Psoas muscle (tissue), 7 donors: ENCODE measurements at regions not wholly inside any gene's neighbourhood (a gene's known extent, or its start where the extent isn't known, plus 50 kb on each side); places are given as distances from the start of the nearest gene placed in this dataset.

Experiments
- ATAC-seq, 4 donors: fragments of 200-7000 bp; cut with Tn5 transposase; one replicate each; pipeline ENCODE4 v1.9.1; 2020; ENCODE audit warnings: moderate library complexity in 3 of 4, mild to moderate bottlenecking in 2 of 4
- DNase-seq, 2 donors: peaks; one replicate each; pipeline ENCODE4 v3.0.0-alpha.2; 2020
- H3K27ac ChIP-seq: fragments of 200-600 bp; one replicate; pipeline ENCODE4 v1.8.0; 2022
- H3K27me3 ChIP-seq, 3 donors: fragments of 200-600 bp in 1 of 3; one replicate each; pipeline versions ENCODE4 v1.6.1 to v1.8.0; 2013 to 2022; ENCODE audit warnings: low read length in 2 of 3, mild to moderate bottlenecking in 2 of 3, moderate library complexity in 1 of 3; ENCODE audit not compliant: insufficient read depth in 3 of 3
- H3K36me3 ChIP-seq, 2 donors: fragments of 200-600 bp in 1 of 2; one replicate each; pipeline versions ENCODE4 v1.6.1 to v1.8.0; 2013 to 2022; ENCODE audit warnings: low read depth in 1 of 2, mild to moderate bottlenecking in 1 of 2, moderate library complexity in 1 of 2; ENCODE audit not compliant: insufficient read depth in 1 of 2
- H3K4me1 ChIP-seq: fragments of 200-600 bp; one replicate; pipeline ENCODE4 v1.8.0; 2022
- H3K4me3 ChIP-seq: fragments of 200-600 bp; one replicate; pipeline ENCODE4 v1.8.0; 2022; ENCODE audit warnings: mild to moderate bottlenecking
- H3K9me3 ChIP-seq: fragments of 200-600 bp; one replicate; pipeline ENCODE4 v1.8.0; 2022
- CTCF ChIP-seq: fragments of 200-600 bp; IDR thresholded peaks from one replicate; pipeline ENCODE4 v1.8.0; 2022; ENCODE audit warnings: antibody characterized with exemption
- whole genome bisulfite sequencing, 3 donors: extraction: QIAGEN DNeasy Blood & Tissue Kit; methylation state at CpG; one replicate each; pipeline versions ENCODE4 v1.1.6 to v1.1.7; 2013; 5-methylcytosine and 5-hydroxymethylcytosine counted together
- intact Hi-C, 2 donors: fragments of 100-400 bp; cut with DNase I; formaldehyde crosslinking; loops; one replicate each; pipeline versions ENCODE4 v1.11.0 to v1.14.2; 2022
- donor health status: healthy with polysubstance abuse.
- donor health status: DM: no; HTN: no; CAD: no; lungs with moderate emphysema.
- donor health status: Bipolar disorder and iron deficiency.
- donor health status: healthy.
- donor health status: DM: yes; HTN: yes; CAD: no.
- donor health status: DM: no; HTN: no; CAD: no.
- donor health status: DM: yes; HTN: yes; CAD: no.

- no peaks in the 10 kb centered on the region for H3K27me3 ChIP-seq
- H3K4me1 ChIP-seq = no peaks in the 10 kb centered on the region
- DNase-seq (no peak), ATAC-seq (no peak)
- no peak for TF ChIP-seq CTCF
- H3K27ac ChIP-seq = no peak overlapping the region
- no peaks in the 10 kb centered on the region for H3K9me3 ChIP-seq
- H3K36me3 ChIP-seq = no peaks in the 10 kb centered on the region
- no peak overlapping the region for H3K4me3 ChIP-seq
- 91 to 95% (median 93%) methylated on average over 10 of the region's 10 CpGs for WGBS, 3 donors
- intact Hi-C loops = no loop called here
Observed at GRCh38 chr10:4509405-4509804, 316.6 kb upstream of the AKR1E2 start.

- intact Hi-C loops = no loop called here
- H3K27me3 ChIP-seq = no peaks in the 10 kb centered on the region
- ATAC-seq (no peak), DNase-seq (no peak)
- H3K36me3 ChIP-seq = no peaks in the 10 kb centered on the region
- WGBS, 3 donors = 69 to 89% (median 70%) methylated on average over 2 of the region's 2 CpGs
- H3K4me3 ChIP-seq = no peak overlapping the region
- H3K9me3 ChIP-seq = no peaks in the 10 kb centered on the region
- no peak overlapping the region for H3K27ac ChIP-seq
- H3K4me1 ChIP-seq = no peaks in the 10 kb centered on the region
- TF ChIP-seq CTCF = no peak
Observed at GRCh38 chr10:4506095-4506494, 319.9 kb upstream of the AKR1E2 start.

GRCh38 chr10:4504550-4504949 lies 321.5 kb upstream of the AKR1E2 start:
- WGBS, 3 donors = 94 to 95% (median 94%) methylated on average over 5 of the region's 5 CpGs

GRCh38 chr10:4503076-4503475 lies 322.9 kb upstream of the AKR1E2 start:
- WGBS, 3 donors = 92 to 96% (median 96%) methylated on average over 2 of the region's 2 CpGs
- Histone ChIP-seq H3K27me3 (no peaks in the 10 kb centered on the region), H3K36me3 (no peaks in the 10 kb centered on the region), H3K4me1 (peaks cover 13% of the 10 kb centered on the region), H3K27ac (no peak overlapping the region), H3K4me3 (no peak overlapping the region), H3K9me3 (no peaks in the 10 kb centered on the region)
- TF ChIP-seq CTCF = no peak
- intact Hi-C loops = no loop called here
- ATAC-seq = no peak
- no peak for DNase-seq

More at GRCh38 chr10:4504550-4504949, 321.5 kb upstream of the AKR1E2 start:
- H3K9me3 ChIP-seq = no peaks in the 10 kb centered on the region
- H3K27me3 ChIP-seq = no peaks in the 10 kb centered on the region
- ATAC-seq (no peak), DNase-seq (no peak)
- H3K27ac ChIP-seq = no peak overlapping the region
- H3K4me3 ChIP-seq = no peak overlapping the region
- no peak for TF ChIP-seq CTCF
- no peaks in the 10 kb centered on the region for H3K4me1 ChIP-seq
- intact Hi-C loops = no loop called here
- no peaks in the 10 kb centered on the region for H3K36me3 ChIP-seq

- Histone ChIP-seq H3K27me3 (no peaks in the 10 kb centered on the region), H3K27ac (no peak overlapping the region), H3K36me3 (no peaks in the 10 kb centered on the region), H3K9me3 (no peaks in the 10 kb centered on the region), H3K4me1 (peaks cover 15% of the 10 kb centered on the region), H3K4me3 (no peak overlapping the region)
- TF ChIP-seq CTCF = no peak
- no peak for ATAC-seq
- intact Hi-C loops = no loop called here
- no peak for DNase-seq
- 88 to 98% (median 95%) methylated on average over 2 of the region's 2 CpGs for WGBS, 3 donors
Observed at GRCh38 chr10:4501306-4501705, 324.7 kb upstream of the AKR1E2 start.
